Pancreas (tissue), 10 donors: ENCODE measurements at regions not wholly inside any gene's neighbourhood (a gene's known extent, or its start where the extent isn't known, plus 50 kb on each side); places are given as distances from the start of the nearest gene placed in this dataset.
A peak's percentile ranks its signal among the peaks of the same experiment; 100 is the strongest.

ENCODE experiments used
- ATAC-seq, 4 donors: fragments of 200-7000 bp; cut with Tn5 transposase; one replicate each; pipeline versions ENCODE4 v1.8.0 to v1.9.1; 2020; ENCODE audit warnings: mild to moderate bottlenecking in 4 of 4, moderate library complexity in 4 of 4
- DNase-seq, 6 donors: peaks; one replicate each; pipeline ENCODE4 v3.0.0-alpha.2; 2020
- FAIRE-seq: peaks from 2 replicates; lab custom pipeline; 2012; peaks lifted over from hg19 to GRCh38; lab: Jason Lieb, UNC
- H3K27ac ChIP-seq, 4 donors: fragments of 200-600 bp; sonication (generic); 1 replicate in 3 of 4; 2 replicates in 1 of 4; pipeline versions ENCODE4 v1.5.0 to v1.8.0; 2020
- H3K27me3 ChIP-seq, 4 donors: fragments of 200-600 bp; one replicate each; pipeline ENCODE4 v1.8.0; 2021
- H3K36me3 ChIP-seq, 3 donors: fragments of 200-600 bp; sonication (generic) in 1 of 3; one replicate each; pipeline versions ENCODE4 v1.5.0 to v1.8.0; 2020 to 2021
- H3K4me1 ChIP-seq, 3 donors: fragments of 200-600 bp; one replicate each; pipeline ENCODE4 v1.8.0; 2021
- H3K4me3 ChIP-seq, 4 donors: fragments of 200-600 bp; sonication (generic) in 2 of 4; one replicate each; pipeline versions ENCODE4 v1.5.0 to v1.8.0; 2020 to 2021
- H3K9me3 ChIP-seq, 4 donors: fragments of 200-600 bp; one replicate each; pipeline ENCODE4 v1.8.0; 2021
- WGBS, 2 donors: extraction: QIAGEN DNeasy Blood & Tissue Kit; methylation state at CpG; one replicate each; pipeline ENCODE4 v1.1.7; 2013; 5-methylcytosine and 5-hydroxymethylcytosine counted together
- intact Hi-C, 3 donors: fragments of 100-400 bp; cut with DNase I; formaldehyde crosslinking; loops; one replicate each; pipeline versions ENCODE4 v1.11.1 to v1.14.2; 2022
- TF ChIP-seq, protein P1 (sequence below), 4 donors: fragments of 200-600 bp; sonication (generic) in 3 of 4; IDR thresholded peaks; one replicate each; pipeline versions ENCODE4 v1.5.0 to v1.8.0; 2021; ENCODE audit warnings: antibody characterized with exemption in 4 of 4
- donor health status: healthy with polysubstance abuse.
- donor health status: DM: no; HTN: no; CAD: no; lungs with moderate emphysema.
- donor health status: DM: no; HTN: no; CAD: no.
- donor health status: control.
- donor health status: control.
- donor health status: Bipolar disorder and iron deficiency.
- donor health status: DM: yes; HTN: yes; CAD: no.
- donor health status: DM: no; HTN: no; CAD: no.
- donor health status: DM: no; HTN: no; CAD: no.
- donor health status: DM: yes; HTN: yes; CAD: no.

DNA sequence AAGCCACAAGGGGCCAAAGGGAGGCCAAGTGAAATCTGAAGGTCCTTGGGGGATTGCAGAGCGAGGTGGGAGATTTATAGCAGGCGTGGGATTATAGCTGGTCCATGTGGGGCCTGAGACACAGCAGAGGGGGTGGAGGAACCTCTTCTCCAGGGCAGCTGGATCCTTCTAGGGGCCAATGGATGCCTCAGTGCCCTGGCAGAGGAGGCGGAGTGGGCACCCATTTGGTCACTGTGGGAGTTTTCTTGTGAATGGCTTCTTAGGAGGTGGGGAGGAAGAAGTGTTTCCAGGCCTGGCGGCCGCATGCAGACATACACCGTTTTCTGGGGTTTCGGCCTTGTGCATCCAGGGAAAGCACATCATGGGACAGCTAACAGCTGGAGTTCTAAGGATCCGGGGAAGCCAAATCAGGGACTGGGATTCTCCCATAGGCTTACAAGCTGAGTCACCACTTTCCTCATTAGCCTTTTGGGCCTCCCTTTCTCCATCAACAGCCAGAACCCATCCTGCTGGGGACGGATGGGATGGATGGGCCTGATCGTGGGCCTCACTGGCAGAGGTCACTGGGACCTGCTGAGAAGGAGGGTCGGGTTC is 76.5 kb downstream of the RHOU start:
- 90 to 93% methylated on average over 11 of the region's 11 CpGs for WGBS, 2 donors
- no peak overlapping the region for H3K4me3 ChIP-seq
- H3K36me3 ChIP-seq = no peaks in the 10 kb centered on the region
- H3K27ac ChIP-seq = no peak overlapping the region
- no peaks in the 10 kb centered on the region for H3K9me3 ChIP-seq
- FAIRE-seq (no peak), ATAC-seq (peak in 1 of 4 donors; percentile 16), DNase-seq (no peak)
- TF ChIP-seq, protein P1, sequence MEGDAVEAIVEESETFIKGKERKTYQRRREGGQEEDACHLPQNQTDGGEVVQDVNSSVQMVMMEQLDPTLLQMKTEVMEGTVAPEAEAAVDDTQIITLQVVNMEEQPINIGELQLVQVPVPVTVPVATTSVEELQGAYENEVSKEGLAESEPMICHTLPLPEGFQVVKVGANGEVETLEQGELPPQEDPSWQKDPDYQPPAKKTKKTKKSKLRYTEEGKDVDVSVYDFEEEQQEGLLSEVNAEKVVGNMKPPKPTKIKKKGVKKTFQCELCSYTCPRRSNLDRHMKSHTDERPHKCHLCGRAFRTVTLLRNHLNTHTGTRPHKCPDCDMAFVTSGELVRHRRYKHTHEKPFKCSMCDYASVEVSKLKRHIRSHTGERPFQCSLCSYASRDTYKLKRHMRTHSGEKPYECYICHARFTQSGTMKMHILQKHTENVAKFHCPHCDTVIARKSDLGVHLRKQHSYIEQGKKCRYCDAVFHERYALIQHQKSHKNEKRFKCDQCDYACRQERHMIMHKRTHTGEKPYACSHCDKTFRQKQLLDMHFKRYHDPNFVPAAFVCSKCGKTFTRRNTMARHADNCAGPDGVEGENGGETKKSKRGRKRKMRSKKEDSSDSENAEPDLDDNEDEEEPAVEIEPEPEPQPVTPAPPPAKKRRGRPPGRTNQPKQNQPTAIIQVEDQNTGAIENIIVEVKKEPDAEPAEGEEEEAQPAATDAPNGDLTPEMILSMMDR (IDR thresholded peaks at IDR 0.05) = no peak
- H3K4me1 ChIP-seq = no peaks in the 10 kb centered on the region
- intact Hi-C loops = no loop called here
- no peaks in the 10 kb centered on the region for H3K27me3 ChIP-seq

GRCh38 chr1:228812961-228813360 is 77.7 kb downstream of the RHOU start:
- no peak for FAIRE-seq
- TF ChIP-seq, protein P1 (IDR thresholded peaks at IDR 0.05) = no peak
- Histone ChIP-seq H3K27ac (no peak overlapping the region), H3K4me3 (no peak overlapping the region), H3K36me3 (no peaks in the 10 kb centered on the region), H3K27me3 (no peaks in the 10 kb centered on the region), H3K9me3 (no peaks in the 10 kb centered on the region), H3K4me1 (no peaks in the 10 kb centered on the region)
- no peak for ATAC-seq
- intact Hi-C loops = no loop called here
- no peak for DNase-seq

DNA sequence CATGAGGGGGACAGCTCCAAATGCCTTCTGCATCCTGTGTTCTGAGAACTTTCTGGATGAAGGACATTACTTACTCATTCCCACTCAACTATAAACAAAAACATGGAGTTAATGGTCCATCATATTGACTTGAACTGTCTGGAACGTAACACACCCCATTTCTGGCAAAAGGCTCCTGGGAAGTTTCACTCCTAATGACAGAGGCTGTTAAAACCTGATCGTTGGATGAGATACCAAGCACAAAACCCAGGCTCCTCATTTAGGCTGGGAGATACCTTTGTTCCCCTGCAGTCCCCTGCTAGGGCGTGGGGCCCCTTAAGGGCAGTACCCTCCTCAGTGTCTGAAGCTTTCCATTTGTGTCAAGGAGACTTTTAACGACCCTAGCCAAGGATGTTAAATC is 78.9 kb downstream of the RHOU start:
- no peak for ATAC-seq
- Histone ChIP-seq H3K4me1 (no peaks in the 10 kb centered on the region), H3K4me3 (no peak overlapping the region), H3K27ac (no peak overlapping the region), H3K9me3 (no peaks in the 10 kb centered on the region), H3K36me3 (no peaks in the 10 kb centered on the region), H3K27me3 (no peaks in the 10 kb centered on the region)
- intact Hi-C loops = no loop called here
- DNase-seq = no peak
- WGBS, 2 donors = 52 to 55% methylated on average over 4 of the region's 4 CpGs
- TF ChIP-seq, protein P1 (IDR thresholded peaks at IDR 0.05) = no peak
- no peak for FAIRE-seq

- H3K4me3 ChIP-seq = no peak overlapping the region
- no peaks in the 10 kb centered on the region for H3K4me1 ChIP-seq
- 81% methylated on average over 7 of the region's 7 CpGs for WGBS, 2 donors
- DNase-seq = no peak
- H3K36me3 ChIP-seq = no peaks in the 10 kb centered on the region
- no peak for ATAC-seq
- H3K9me3 ChIP-seq = no peaks in the 10 kb centered on the region
- H3K27ac ChIP-seq = no peak overlapping the region
- TF ChIP-seq, protein P1 (IDR thresholded peaks at IDR 0.05) = no peak
- intact Hi-C loops = no loop called here
- no peaks in the 10 kb centered on the region for H3K27me3 ChIP-seq
- FAIRE-seq = no peak
Observed at GRCh38 chr1:228818296-228818695, 83.0 kb downstream of the RHOU start.

- TF ChIP-seq, protein P1 (IDR thresholded peaks at IDR 0.05) = no peak
- FAIRE-seq (no peak), DNase-seq (no peak), ATAC-seq (no peak)
- no peaks in the 10 kb centered on the region for H3K27me3 ChIP-seq
- H3K4me3 ChIP-seq = no peak overlapping the region
- WGBS, 2 donors = 87 to 89% methylated on average over 6 of the region's 6 CpGs
- intact Hi-C loops = no loop called here
- H3K27ac ChIP-seq = no peak overlapping the region
- H3K4me1 ChIP-seq = no peaks in the 10 kb centered on the region
- H3K9me3 ChIP-seq = no peaks in the 10 kb centered on the region
- no peaks in the 10 kb centered on the region for H3K36me3 ChIP-seq
Observed at GRCh38 chr1:228818928-228819630, 83.8 kb downstream of the RHOU start.
